Inflammatory macrophage treated with lipopolysaccharide for 1 hour (primary cell): ENCODE measurements at regions not wholly inside any gene's neighbourhood (a gene's known extent, or its start where the extent isn't known, plus 50 kb on each side); places are given as distances from the start of the nearest gene placed in this dataset.
"Not testable (repeated sequence)": the region's sequence is repeated elsewhere in the genome, so short reads cannot be mapped to it uniquely, and the experiment has no call there.

Source experiments
- DNase-seq, 2 donors: peaks; one replicate each; pipeline ENCODE4 v3.0.0-alpha.2; 2020 to 2022

DNA sequence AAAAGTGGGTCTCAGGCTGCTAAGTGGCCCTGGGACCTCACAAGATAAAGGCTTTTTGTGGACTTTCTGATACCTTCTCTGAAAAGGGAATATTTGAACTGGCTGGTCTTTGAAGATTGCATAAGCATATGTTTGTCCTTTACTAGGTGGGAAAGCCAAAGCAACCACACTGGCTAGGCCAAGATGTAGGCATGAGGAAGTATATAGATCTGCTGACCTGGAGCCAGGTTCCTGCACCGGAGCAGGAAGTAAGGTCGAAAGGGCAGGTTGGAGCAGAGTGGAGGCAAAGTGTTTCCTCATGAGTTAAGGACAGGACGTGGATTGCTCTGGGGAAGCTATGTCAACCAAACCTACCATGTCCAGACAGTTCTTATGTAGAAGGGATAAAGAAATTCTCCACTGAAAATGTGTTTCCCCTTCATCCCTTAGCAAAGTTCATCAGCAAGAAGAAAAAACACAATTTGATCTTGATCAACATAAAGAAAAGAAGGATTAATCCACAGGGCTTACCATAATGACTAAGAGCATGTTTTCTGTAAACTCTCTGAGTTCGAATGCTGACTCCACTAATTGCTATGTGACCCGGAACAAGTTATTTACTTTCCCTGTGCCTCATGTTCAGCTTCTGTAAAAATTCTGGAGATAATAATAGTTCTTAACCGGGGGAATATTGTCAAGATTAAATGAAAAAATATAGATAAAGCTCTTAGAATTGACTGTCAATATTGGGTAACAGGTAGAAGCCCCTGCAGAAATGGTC, 156.1 kb upstream of the SRD5A2 start:
- DNase-seq = no peak

DNA sequence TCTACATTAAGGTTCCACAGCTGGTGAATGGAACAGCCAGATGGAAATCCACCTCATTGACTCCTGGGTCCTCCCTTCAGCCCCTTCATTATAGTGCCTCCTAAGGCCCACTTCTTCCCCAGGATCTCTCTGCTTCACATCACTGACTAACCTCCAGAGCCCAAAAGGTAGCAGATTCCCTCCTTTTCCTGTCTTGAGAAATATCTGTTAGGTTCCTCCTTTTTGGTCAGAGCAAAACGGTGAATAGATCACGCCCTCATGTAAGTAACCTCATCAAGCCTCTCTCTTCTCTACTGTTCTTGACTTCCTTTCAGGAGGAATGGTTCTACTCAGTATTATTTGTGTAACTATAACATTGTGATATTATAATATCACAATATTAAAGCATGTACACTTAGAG, 155.0 kb upstream of the SRD5A2 start:
- no peak for DNase-seq

DNA sequence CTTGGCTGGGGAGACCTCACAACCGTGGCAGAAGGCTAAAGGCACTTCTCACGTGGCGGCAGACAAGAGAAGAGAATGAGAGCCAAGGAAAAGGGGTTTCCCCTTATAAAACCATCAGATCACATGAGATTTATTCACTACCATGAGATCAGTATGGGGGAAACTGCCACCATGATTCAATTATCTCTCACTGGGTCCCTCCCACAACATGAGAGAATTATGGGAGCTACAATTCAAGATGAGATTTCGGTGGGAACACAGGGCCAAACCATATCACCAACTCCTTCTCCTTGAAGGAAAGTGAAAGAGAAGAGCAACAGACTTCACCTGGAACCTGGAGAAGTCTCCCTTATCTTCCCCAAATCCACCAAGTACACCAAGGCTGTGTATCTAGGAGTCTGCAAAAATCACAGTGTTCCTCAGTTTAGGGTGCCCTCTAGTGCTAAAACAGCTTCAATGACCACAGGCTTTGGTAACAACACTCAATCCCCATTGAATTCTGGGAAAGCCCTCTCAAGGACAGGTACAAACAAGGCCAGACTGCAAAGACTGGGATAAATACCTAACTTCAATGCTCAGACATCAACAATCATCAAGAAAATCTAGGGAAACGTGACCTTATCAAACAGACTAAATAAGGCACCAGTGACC, 148.8 kb upstream of the SRD5A2 start:
- no peak for DNase-seq

DNA sequence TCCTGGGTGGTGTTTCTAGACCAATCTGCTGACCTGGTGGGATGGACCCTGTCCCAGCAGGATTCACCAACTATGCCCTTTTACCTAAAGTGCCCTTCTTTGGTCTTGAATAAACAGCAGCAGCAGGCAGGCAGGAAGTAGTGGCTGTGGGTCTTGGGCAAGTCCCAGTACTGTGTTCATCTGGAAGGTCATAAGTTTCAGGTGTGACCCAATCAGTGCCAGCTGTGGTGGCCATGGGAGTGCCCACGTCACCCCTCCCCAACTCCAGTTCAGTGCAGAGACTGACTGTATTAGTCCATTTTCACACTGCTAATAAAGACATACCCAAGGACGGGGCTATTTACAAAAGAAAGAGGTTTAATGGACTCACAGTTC, 148.3 kb upstream of the SRD5A2 start:
- no peak for DNase-seq

DNA sequence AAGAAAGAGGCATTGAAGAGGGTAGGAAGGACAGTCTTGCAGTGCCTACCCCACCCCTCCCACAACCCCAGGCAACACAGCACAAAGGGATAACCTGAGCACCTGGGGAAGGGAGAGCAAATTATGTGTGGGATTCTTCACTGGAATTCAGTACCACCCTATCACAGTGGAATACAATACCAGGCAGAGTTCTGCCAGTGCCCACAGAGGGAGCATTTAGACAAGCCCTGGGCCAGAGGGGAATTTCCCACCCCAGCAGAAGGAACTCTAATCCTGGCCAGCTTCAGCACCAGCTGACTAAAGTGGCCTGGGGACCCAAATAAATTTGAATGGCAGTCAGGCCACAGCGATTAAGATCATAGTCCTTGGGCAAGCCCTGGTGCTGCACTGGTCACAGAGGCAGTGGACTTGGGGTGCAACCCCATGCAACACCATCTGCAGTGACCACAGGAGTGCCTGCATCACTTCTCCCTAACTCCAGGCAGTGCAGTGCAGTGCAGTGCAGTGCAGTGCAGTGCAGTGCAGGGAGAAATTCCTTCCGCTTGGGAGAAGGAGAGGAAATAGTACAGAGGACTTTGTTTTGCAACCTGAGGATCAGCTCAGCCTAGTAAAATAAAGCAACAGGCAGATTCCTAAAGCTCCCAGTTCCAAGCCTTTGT, 147.8 kb upstream of the SRD5A2 start:
- DNase-seq = no peak

DNA sequence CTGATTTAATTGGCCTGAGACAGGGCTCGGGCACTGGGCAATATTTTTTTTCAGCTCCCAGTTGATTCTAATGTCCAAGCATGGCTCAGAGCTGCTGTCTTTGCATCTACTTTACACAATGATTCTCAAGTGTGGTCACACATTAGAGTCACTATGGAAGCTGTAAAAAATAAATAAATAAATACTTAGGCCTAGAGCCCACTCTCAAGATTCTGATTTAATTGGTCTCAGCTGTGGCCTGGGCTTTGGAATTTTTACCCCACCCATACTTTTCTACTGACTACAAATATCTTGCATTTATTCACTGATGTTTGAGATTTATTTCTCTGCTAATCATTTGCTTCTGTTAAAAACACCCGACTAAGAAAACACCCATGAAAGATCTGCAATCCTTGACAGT, 145.7 kb upstream of the SRD5A2 start:
- no peak for DNase-seq

DNA sequence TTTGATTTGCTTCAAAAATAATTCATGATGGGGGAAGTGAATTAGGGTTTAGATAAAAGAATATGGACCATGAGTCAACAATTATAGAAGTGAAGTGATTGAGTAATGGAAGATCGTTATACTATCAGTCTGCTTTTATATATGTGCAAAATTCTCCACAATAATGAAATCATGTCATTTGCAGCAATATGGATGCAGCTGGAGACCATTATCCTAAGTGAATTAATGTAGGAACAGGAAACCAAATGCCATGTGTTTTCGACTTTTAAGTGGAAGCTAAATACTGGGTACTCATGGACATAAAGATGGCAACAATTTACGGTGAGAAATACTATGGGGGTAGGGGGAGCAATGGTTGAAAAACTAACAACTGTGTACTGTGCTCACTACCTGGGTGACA, 144.7 kb upstream of the SRD5A2 start:
- no peak for DNase-seq

DNA sequence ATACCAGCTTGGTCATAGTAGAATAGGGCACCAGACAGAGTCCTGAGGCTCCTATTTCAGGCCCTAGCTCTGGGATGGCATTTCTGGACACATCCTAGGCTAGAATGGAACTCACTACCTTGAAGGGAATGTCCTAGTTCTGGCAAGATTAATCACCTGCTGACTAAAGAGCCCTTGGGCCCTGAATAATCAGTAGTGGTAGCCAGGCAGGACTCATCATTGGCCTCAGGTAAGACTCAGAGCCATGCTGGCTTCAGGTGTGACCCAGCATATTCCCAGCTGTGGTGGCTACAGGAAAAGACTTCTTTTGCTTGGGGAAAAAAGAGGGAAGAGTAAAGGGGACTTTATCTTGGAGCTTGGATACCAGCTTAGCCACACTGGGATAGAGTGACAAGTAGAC, 131.0 kb upstream of the SRD5A2 start:
- no peak for DNase-seq

DNA sequence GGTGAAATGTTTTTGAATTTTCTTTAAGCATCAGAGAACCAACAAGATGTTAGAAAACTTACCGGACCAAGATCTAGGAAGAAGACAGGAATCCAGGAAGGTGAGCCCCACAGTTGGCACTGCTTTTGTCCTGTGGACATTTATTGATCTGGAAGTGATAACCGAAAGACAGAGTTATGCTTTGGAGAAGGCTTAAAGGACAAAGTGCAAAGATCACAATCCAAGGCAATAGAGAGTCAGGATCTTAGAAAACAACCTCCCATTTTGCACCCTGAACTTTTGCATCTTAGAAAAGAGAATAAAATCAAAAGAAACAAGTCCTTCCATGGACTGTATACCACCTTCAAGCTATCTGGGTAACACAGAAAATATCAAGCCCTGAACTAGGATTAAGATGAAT, 129.4 kb upstream of the SRD5A2 start:
- DNase-seq = no peak

DNA sequence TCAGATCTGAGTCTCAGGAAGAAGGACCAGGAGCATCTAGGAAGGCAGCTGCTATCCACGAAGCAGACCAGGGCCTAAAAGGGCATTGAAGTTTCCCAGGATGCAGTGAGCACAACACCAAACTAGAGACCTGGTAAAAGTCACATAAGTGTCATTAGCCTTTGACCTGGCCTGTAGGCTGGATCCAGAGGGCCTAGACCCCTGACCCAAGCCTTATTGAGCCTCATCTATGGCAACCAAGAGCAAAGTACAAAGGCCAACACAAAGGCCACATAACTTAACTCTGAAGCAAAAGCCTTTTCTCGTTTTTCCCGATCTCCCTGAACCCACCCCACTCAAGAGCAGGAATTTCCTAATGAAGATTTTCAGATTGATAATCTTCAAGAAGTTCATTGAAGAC, 127.3 kb upstream of the SRD5A2 start:
- DNase-seq = no peak

DNA sequence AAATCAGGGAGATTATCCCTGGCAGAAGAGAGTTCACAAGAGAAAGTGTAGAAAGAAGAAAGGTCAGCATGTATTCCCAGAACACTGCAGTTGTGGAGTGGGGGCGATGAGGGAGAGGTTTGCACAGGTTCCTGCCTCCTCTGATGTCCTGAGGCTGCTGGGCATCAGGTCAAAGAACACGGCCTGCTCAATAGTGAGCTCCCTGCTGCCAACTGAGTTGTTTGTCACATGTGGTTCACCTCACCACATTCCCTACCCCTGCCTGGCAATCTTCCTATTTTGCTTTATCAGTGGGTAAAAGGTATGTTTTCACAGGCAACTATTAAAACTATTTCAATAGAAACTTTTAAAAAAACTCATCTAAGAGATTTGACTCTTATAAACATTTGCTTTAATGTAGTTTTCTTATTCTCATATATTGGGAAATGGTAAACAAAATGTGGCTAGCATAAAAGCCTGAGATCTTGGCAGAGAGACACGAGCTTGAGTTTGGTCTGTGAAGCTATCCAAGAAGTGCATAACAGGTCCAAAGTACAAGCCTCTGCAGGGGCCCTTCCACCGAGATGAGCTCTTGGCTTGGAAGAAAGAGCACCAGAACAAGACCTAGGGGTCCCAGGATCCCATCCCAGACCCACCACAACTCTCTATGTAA, 123.9 kb upstream of the SRD5A2 start:
- DNase-seq = no peak

DNA sequence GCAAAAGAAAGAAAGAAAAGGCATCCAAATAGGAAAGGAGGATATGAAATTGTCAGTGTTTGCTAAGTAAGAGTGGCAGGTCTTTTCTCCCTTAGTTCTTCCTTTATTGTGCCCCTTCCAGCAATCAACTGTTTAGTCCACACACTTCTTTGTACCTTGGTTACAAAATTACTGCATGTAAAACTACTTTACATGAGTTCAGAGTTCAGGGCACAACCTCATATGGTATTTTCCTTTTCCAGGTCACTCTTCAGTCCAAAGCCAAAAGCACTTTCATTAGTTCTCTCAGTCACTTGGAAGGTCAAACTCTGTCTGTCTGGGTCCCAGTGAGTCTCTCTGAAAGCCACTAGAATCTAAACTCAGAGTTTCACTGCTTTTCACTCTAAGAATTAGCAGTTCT, 122.5 kb upstream of the SRD5A2 start:
- DNase-seq = no peak

DNA sequence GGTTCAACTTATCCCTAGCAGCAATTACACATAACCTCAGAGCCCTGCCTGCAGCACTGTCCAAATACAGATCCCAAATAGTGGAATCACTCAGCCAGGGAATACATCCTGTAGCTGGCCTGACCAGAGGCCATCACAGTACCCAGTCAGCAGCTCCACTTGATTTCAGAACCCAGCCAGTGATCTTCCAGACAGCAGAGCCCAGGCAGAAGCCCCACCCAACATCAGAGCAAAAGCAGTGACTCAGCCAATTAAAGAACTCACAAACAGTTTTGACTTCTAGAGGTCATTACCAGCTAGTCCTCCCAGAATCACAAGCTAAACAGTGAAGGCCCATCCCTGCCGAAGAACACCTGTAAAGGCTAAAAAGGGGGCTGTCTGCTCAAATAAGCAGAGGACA, 118.0 kb upstream of the SRD5A2 start:
- no peak for DNase-seq

DNA sequence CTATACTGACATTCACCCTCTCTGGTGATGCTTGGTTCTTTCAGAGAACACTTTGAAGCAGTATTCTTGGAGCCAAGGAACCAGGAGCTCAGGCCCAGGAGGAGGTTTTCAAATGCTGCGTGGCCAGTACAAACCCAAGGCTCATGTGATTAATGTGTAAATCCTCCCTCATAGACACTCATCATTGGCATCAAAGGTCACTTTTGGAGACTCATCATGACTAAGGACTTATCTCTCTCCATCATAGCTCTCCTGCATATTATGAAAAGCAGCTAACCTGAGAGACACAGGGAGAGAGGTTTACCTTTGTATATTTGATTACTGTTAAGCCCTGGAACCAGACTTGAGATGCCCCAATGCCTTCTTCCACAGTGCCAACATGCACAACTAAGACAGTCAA, 115.3 kb upstream of the SRD5A2 start:
- DNase-seq = no peak

DNA sequence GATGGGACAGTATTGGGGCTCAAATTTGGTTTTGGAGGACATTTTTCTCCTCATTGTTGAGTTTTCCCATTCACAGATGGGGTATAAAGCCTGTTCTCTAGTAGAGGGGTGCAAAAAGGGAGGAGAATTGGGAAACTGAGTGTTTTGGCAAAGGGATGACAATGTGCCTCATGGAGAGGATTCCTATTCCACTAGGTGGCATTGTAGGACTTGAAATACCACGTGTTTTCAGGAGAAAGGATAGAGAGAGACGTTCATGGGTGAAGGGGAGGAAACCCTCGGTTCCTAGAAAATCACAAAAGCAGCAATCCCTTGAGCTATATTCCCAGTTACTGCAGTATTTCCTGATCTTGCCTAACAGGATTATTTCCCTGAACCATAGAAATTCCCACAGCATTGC, 113.7 kb upstream of the SRD5A2 start:
- no peak for DNase-seq

DNA sequence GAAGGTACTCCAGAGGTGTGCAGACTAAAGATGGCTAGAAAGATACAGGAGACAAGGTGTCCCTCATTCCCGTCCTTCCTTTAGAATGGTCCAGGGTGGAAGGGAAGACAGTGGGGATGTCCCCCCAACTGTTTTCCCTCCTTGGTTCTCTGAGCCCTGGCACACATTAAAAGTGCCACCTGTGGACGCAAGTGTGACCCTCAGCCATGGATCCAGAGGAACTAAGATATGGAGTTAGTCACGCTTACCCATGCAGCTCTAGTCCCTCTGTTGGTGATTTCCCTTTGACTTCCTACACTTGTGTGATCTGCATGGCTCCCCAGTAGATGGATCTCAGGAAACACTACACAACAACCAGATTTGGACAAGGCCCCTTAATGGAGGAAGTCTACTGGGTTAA, 113.1 kb upstream of the SRD5A2 start:
- DNase-seq = no peak

DNA sequence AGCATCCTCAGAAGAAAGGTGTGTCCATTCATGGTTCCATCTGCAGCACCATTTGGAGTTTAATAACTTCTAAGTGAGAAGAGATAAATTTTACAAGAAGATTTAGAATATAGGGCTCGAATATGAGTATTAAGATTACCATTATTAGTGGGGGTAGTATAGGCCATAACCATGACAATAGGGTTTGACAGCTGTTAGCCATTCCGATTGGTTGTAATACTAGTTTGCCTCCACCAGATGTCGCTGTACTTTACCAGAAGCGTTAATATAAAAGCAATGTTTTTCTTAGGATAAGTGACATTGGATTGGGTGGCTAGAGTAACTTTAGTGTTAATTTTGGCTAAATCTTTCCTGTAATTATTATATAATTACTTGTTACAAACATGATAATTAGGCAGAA, 107.5 kb upstream of the SRD5A2 start:
- DNase-seq = peak in 1 of 2 donors; percentile 46

DNA sequence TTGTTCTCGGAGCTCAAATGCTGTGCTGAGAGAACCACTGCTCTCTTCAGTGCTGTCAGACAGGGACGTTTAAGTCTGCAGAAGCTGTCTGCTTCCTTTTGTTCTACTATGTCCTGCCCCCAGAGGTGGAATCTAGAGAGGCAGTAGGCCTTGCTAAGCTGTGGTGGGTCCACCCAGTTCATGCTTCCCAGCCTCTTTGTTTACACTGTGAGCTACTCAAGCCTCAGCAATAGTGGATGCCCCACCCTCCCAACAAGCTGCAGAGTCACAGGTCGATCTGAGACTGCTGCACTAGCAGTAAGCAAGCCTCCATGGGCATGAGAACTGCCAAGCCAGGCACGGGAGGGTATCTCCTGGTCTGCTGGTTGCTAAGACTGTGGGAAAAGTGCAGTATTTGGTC, 102.8 kb upstream of the SRD5A2 start:
- DNase-seq = not testable (repeated sequence)

DNA sequence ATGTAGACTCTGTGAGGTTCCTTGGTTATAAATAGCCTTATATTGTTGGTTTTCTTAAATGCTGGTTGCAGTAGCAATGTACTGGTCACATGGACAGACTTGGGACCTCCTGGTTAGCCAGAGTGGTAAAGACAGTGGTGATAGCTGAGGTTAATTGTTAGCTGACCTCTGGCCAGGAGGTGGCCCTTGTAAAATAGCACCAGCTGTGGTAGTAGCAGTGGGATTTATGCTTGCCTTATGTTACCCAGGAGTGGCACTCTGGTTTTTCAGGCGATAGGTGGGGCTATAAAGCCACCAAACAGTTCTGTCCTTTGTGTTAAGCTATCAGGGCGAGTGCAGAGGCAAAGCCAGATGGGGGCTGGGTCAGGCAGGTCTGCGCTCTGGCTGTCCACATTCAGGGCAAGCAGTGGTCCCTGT, 94.8 kb upstream of the SRD5A2 start:
- DNase-seq = no peak

DNA sequence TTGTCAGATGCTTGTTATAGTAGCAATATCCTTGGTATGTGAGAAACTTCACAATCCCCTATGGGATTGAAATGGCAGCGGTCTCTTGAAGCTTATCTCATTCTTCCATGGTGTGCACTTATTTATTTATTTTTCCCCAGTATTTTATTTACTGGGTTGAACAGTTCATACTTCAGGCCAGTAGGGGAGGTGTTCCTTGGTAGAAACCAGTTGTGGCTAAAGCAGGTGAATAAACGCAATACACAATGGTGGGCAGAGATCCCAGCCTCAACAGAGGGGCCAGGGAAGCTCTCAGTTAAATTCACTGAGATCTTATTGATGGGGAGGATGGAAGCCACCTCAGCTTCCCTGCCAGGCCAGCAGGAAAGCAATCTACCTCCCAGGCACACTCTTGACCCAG, 93.7 kb upstream of the SRD5A2 start:
- no peak for DNase-seq

DNA sequence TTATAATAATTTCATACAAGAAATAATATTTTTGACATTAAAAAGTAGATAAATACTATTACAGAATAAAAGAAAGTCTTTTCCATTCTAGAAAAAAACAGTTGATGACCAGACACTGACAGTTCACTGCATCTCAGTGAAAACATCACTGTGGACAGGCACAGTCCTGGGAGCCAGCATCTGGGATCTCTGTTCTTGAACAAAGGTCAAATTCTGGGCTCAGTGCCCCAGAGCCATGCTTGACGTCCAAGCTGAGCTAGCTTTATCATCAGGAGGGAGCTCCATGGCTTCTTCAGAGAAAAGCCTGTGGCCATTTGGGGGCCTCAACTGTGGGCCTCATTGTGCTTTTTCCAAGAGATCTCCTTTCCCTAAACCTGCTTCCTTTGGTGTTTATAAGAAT, 86.1 kb upstream of the SRD5A2 start:
- DNase-seq = no peak

DNA sequence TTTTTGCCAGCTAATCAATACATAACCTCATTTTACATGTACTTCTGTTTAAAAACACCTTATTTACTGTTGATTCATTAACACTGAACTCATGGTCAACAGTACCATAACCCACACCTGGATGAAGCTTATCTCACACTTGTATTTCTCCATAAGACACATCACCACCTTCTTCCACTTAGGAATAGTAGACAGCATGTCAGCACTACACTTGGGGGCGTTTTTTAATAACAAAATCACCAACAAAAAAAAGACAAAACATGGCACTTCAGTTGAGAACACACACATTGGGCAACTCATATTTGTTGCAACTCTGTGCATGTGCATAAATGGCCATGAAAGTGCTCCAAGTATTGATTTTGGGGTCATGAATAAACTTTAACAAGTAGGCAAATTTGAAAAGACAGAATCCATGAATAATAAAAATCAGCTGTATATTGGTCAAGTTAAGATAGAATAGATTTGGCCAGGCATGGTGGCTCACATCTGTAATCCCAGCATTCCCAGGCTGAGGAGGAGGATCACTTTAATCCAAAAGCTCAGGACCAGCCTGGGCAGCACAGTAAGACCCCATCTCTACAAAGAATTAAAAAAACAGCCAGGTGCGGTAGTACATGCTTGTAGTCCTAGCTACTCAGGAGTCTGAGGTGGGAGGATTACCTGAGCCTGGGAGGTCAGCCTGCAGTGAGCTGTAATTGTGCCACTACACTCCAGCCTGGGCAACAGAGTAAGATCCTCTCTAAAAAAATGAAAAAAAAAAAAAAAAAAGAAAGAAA, 84.4 kb upstream of the SRD5A2 start:
- DNase-seq = no peak

DNA sequence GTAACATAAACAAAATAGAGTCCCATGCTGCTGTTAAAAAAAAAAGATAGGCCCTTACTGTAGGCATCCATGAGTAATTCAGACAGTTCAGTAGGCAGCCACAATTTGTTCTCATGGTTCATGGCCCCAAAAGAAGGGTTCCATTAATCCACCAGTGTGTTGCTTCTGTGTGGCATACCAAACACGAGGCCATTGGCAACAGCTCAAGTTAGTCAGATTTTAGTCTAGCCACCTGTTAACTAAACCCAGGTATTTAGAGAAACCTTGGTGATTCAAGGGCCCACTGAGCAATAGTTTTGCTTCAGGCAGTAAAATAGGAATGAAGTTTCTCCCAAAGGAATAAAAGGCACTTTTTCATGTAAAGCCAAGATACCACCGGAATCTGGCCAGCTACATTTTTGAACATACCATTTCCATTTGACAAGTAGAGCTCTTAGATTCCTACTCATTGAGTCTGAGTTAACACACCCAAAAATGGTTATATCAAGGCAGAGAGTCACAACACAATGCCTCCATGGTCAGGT, 80.1 kb upstream of the SRD5A2 start:
- DNase-seq = no peak
